SK-N-SH treated with all-trans-retinoic acid at 6 μM for 48 hours (cell line): ENCODE measurements at regions not wholly inside any gene's neighbourhood (a gene's known extent, or its start where the extent isn't known, plus 50 kb on each side); places are given as distances from the start of the nearest gene placed in this dataset.

Source experiments
- ATAC-seq: fragments of 200-7000 bp; cut with Tn5 transposase; 3 replicates; pipeline ENCODE4 v1.9.1; 2020; ENCODE audit warnings: mild to moderate bottlenecking, moderate library complexity
- ARNTL ChIP-seq: fragments of 450-650 bp; formaldehyde crosslinking; IDR thresholded peaks from 2 replicates; pipeline ENCODE4 v1.5.0; 2020; ENCODE audit warnings: low read depth, mild to moderate bottlenecking, moderate library complexity, borderline replicate concordance
- BACH2 ChIP-seq: fragments of 250-450 bp; sonication (Bioruptor Pico); IDR thresholded peaks from 2 replicates; pipeline ENCODE4 v1.9.0; 2021; ENCODE audit warnings: mild to moderate bottlenecking, borderline replicate concordance
- CSDC2 ChIP-seq: fragments of 250-450 bp; sonication (Bioruptor Pico); IDR thresholded peaks from 2 replicates; pipeline ENCODE4 v1.5.0; 2020; ENCODE audit warnings: mild to moderate bottlenecking, moderate library complexity
- ISL1 ChIP-seq: fragments of 250-450 bp; sonication (Bioruptor Pico); IDR thresholded peaks from 2 replicates; pipeline ENCODE4 v2.1.2; 2022; ENCODE audit warnings: mild to moderate bottlenecking, moderate library complexity
- OSR1 ChIP-seq: fragments of 250-450 bp; sonication (Bioruptor Pico); IDR thresholded peaks from 2 replicates; pipeline ENCODE4 v1.8.0; 2022; ENCODE audit warnings: moderate library complexity, mild to moderate bottlenecking, inconsistent platforms
- PPARA ChIP-seq: fragments of 250-450 bp; sonication (Bioruptor Pico); IDR thresholded peaks from 2 replicates; pipeline ENCODE4 v1.5.0; 2020; ENCODE audit warnings: mild to moderate bottlenecking, borderline replicate concordance
- RARB ChIP-seq: fragments of 250-450 bp; sonication (Bioruptor Pico); IDR thresholded peaks from 2 replicates; pipeline ENCODE4 v1.8.0; 2021; ENCODE audit warnings: mild to moderate bottlenecking, moderate library complexity
- SNAI2 ChIP-seq: fragments of 250-450 bp; sonication (Bioruptor Pico); IDR thresholded peaks from 2 replicates; pipeline ENCODE4 v1.5.0; 2020; ENCODE audit warnings: mild to moderate bottlenecking, moderate library complexity
- TCF4 ChIP-seq: fragments of 250-450 bp; sonication (Bioruptor Pico); IDR thresholded peaks from 2 replicates; pipeline ENCODE4 v1.8.0; 2021; ENCODE audit warnings: mild to moderate bottlenecking, moderate library complexity, borderline replicate concordance
- TOX ChIP-seq: fragments of 250-450 bp; sonication (Bioruptor Pico); IDR thresholded peaks from 2 replicates; pipeline ENCODE4 v1.8.0; 2021; ENCODE audit warnings: mild to moderate bottlenecking, moderate library complexity, borderline replicate concordance
- ZC3H10 ChIP-seq: fragments of 250-450 bp; sonication (Bioruptor Pico); IDR thresholded peaks from 2 replicates; pipeline ENCODE4 v1.5.1; 2021; ENCODE audit warnings: mild to moderate bottlenecking, moderate library complexity
- ZFP3 ChIP-seq: fragments of 250-450 bp; sonication (Bioruptor Pico); IDR thresholded peaks from 2 replicates; pipeline ENCODE4 v1.5.0; 2020; ENCODE audit warnings: mild to moderate bottlenecking, moderate library complexity
- ZFP30 ChIP-seq: fragments of 450-650 bp; formaldehyde crosslinking; IDR thresholded peaks from 2 replicates; pipeline ENCODE4 v1.5.0; 2022; ENCODE audit warnings: mild to moderate bottlenecking, moderate library complexity
- ZNF565 ChIP-seq: fragments of 450-650 bp; formaldehyde crosslinking; conservative IDR thresholded peaks from 2 replicates; pipeline ENCODE4 v1.5.0; 2020; ENCODE audit warnings: low read depth, mild to moderate bottlenecking, moderate library complexity
- ZNF70 ChIP-seq: fragments of 450-650 bp; formaldehyde crosslinking; IDR thresholded peaks from 2 replicates; pipeline ENCODE4 v1.5.0; 2020; ENCODE audit warnings: mild to moderate bottlenecking, moderate library complexity
- ZNF8 ChIP-seq: fragments of 450-650 bp; formaldehyde crosslinking; IDR thresholded peaks from 2 replicates; pipeline ENCODE4 v1.5.0; 2020; ENCODE audit warnings: mild to moderate bottlenecking, moderate library complexity
- TF ChIP-seq, protein P1 (sequence below): fragments of 250-450 bp; sonication (Bioruptor Pico); IDR thresholded peaks from 2 replicates; pipeline ENCODE4 v1.5.1; 2021; ENCODE audit warnings: mild to moderate bottlenecking, moderate library complexity
- TF ChIP-seq, protein P2 (sequence below): fragments of 250-450 bp; sonication (Bioruptor Pico); IDR thresholded peaks from 2 replicates; pipeline ENCODE4 v1.5.0; 2020; ENCODE audit warnings: mild to moderate bottlenecking, moderate library complexity
- TF ChIP-seq, protein P3 (sequence below): fragments of 250-450 bp; sonication (Bioruptor Pico); IDR thresholded peaks from 2 replicates; pipeline ENCODE4 v1.8.0; 2021; ENCODE audit warnings: low read depth, mild to moderate bottlenecking, moderate library complexity, borderline replicate concordance
- TF ChIP-seq, protein P4 (sequence below): fragments of 250-450 bp; sonication (Bioruptor Pico); IDR thresholded peaks from 2 replicates; pipeline ENCODE4 v1.8.0; 2020; ENCODE audit warnings: mild to moderate bottlenecking, moderate library complexity, borderline replicate concordance
- TF ChIP-seq, protein P5 (sequence below): fragments of 250-450 bp; sonication (Bioruptor Pico); IDR thresholded peaks from 2 replicates; pipeline ENCODE4 v1.5.1; 2020; ENCODE audit warnings: low read depth, mild to moderate bottlenecking, moderate library complexity

DNA sequence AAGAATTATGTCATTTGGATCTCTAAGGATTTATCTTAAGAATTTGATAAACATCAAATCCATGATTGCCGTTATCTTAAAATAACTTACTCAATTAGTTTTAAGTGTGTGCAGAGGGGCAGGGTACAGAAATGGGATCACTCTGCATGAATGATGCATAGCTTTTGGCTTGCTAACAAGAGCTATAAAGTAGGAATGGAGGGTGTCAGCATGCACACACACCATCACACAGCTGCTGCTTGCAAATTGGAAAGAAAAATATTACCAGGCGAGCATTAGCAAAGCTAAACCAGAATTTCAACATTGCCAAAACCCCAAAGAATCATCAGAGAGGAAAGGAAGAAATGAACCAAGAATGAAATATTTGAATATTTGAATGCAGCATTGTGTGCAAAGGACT, 580.6 kb downstream of the LMO7 start:
- no peak for ATAC-seq
- TF ChIP-seq BACH2 (CRISPR knock-in tag) (no peak), OSR1 (CRISPR knock-in tag) (no peak), SNAI2 (CRISPR knock-in tag) (no peak), ZNF565 (CRISPR knock-in tag) (no peak), TOX (CRISPR knock-in tag) (no peak), RARB (CRISPR knock-in tag) (no peak), ZC3H10 (CRISPR knock-in tag) (no peak), ZNF70 (no peak), ZFP30 (CRISPR knock-in tag) (no peak)
- TF ChIP-seq, protein P1, sequence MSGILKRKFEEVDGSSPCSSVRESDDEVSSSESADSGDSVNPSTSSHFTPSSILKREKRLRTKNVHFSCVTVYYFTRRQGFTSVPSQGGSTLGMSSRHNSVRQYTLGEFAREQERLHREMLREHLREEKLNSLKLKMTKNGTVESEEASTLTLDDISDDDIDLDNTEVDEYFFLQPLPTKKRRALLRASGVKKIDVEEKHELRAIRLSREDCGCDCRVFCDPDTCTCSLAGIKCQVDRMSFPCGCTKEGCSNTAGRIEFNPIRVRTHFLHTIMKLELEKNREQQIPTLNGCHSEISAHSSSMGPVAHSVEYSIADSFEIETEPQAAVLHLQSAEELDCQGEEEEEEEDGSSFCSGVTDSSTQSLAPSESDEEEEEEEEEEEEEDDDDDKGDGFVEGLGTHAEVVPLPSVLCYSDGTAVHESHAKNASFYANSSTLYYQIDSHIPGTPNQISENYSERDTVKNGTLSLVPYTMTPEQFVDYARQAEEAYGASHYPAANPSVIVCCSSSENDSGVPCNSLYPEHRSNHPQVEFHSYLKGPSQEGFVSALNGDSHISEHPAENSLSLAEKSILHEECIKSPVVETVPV: no peak
- TF ChIP-seq, protein P2, sequence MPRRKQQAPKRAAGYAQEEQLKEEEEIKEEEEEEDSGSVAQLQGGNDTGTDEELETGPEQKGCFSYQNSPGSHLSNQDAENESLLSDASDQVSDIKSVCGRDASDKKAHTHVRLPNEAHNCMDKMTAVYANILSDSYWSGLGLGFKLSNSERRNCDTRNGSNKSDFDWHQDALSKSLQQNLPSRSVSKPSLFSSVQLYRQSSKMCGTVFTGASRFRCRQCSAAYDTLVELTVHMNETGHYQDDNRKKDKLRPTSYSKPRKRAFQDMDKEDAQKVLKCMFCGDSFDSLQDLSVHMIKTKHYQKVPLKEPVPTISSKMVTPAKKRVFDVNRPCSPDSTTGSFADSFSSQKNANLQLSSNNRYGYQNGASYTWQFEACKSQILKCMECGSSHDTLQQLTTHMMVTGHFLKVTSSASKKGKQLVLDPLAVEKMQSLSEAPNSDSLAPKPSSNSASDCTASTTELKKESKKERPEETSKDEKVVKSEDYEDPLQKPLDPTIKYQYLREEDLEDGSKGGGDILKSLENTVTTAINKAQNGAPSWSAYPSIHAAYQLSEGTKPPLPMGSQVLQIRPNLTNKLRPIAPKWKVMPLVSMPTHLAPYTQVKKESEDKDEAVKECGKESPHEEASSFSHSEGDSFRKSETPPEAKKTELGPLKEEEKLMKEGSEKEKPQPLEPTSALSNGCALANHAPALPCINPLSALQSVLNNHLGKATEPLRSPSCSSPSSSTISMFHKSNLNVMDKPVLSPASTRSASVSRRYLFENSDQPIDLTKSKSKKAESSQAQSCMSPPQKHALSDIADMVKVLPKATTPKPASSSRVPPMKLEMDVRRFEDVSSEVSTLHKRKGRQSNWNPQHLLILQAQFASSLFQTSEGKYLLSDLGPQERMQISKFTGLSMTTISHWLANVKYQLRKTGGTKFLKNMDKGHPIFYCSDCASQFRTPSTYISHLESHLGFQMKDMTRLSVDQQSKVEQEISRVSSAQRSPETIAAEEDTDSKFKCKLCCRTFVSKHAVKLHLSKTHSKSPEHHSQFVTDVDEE (CRISPR knock-in tag): no peak
- TF ChIP-seq, protein P3, sequence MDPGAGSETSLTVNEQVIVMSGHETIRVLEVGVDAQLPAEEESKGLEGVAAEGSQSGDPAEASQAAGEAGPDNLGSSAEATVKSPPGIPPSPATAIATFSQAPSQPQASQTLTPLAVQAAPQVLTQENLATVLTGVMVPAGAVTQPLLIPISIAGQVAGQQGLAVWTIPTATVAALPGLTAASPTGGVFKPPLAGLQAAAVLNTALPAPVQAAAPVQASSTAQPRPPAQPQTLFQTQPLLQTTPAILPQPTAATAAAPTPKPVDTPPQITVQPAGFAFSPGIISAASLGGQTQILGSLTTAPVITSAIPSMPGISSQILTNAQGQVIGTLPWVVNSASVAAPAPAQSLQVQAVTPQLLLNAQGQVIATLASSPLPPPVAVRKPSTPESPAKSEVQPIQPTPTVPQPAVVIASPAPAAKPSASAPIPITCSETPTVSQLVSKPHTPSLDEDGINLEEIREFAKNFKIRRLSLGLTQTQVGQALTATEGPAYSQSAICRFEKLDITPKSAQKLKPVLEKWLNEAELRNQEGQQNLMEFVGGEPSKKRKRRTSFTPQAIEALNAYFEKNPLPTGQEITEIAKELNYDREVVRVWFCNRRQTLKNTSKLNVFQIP (CRISPR knock-in tag): no peak
- TF ChIP-seq, protein P4, sequence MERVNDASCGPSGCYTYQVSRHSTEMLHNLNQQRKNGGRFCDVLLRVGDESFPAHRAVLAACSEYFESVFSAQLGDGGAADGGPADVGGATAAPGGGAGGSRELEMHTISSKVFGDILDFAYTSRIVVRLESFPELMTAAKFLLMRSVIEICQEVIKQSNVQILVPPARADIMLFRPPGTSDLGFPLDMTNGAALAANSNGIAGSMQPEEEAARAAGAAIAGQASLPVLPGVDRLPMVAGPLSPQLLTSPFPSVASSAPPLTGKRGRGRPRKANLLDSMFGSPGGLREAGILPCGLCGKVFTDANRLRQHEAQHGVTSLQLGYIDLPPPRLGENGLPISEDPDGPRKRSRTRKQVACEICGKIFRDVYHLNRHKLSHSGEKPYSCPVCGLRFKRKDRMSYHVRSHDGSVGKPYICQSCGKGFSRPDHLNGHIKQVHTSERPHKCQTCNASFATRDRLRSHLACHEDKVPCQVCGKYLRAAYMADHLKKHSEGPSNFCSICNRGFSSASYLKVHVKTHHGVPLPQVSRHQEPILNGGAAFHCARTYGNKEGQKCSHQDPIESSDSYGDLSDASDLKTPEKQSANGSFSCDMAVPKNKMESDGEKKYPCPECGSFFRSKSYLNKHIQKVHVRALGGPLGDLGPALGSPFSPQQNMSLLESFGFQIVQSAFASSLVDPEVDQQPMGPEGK (CRISPR knock-in tag): no peak

DNA sequence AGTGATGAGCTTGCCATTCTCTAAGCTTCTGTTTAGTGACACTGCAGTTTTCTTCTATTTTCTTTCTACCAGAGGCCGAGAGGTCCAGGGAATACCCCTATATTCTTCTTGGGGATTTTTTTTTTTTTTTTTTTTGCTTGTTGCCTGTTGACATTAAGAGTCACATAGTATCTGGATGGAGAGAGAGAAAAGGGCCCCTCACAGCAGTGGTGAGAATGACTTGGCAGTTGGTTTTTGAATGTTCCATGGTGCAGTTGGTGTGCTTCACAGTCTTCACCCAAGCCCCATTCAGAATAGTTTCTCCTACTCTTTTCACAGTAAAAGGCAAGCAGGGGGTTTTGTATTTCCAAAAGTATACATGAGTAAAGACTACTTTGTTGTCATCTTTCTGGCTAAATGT, 577.9 kb downstream of the LMO7 start:
- ATAC-seq: no peak

DNA sequence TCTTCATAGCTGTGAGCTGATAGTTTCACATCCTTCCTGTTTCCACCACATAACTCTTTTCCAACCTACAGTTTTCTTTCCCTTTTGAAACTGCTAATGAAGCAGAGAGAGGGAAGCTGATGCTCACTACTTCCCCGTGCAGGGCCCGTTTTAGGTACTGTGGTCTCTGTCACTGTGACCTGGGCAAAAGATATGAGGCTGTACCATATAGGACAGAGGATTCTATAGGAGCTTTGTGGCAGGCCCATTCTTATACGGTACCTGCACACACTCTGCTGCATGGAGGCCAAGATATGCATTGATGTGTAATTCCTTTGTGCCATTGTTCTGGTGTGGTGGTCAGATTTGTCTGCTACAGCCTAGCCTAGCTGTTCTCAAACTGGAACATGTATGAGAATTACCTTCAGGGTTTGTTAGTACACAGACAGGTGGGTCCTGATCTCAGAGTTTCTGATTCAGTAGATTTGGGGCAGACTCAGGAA, 577.3 kb downstream of the LMO7 start:
- ATAC-seq: no peak
- no peak for TF ChIP-seq TCF4
- no peak for TF ChIP-seq ZNF70
- TF ChIP-seq, protein P5, sequence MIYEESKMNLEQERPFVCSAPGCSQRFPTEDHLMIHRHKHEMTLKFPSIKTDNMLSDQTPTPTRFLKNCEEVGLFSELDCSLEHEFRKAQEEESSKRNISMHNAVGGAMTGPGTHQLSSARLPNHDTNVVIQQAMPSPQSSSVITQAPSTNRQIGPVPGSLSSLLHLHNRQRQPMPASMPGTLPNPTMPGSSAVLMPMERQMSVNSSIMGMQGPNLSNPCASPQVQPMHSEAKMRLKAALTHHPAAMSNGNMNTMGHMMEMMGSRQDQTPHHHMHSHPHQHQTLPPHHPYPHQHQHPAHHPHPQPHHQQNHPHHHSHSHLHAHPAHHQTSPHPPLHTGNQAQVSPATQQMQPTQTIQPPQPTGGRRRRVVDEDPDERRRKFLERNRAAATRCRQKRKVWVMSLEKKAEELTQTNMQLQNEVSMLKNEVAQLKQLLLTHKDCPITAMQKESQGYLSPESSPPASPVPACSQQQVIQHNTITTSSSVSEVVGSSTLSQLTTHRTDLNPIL (CRISPR knock-in tag): no peak
- no peak for TF ChIP-seq TOX (CRISPR knock-in tag)
- no peak for TF ChIP-seq PPARA (CRISPR knock-in tag)
- TF ChIP-seq ARNTL (CRISPR knock-in tag): no peak
- no peak for TF ChIP-seq BACH2 (CRISPR knock-in tag)
- no peak for TF ChIP-seq ZC3H10 (CRISPR knock-in tag)
- TF ChIP-seq CSDC2 (CRISPR knock-in tag): no peak
- TF ChIP-seq RARB (CRISPR knock-in tag): no peak
- TF ChIP-seq, protein P4 (CRISPR knock-in tag): no peak
- no peak for TF ChIP-seq ISL1 (CRISPR knock-in tag)
- TF ChIP-seq, protein P3 (CRISPR knock-in tag): no peak
- no peak for TF ChIP-seq OSR1 (CRISPR knock-in tag)
- no peak for TF ChIP-seq SNAI2 (CRISPR knock-in tag)
- no peak for TF ChIP-seq ZFP30 (CRISPR knock-in tag)
- no peak for TF ChIP-seq ZFP3
- TF ChIP-seq ZNF8: no peak
- TF ChIP-seq, all 23 proteins: peak for 0

More for the DNA sequence above, 577.9 kb downstream of the LMO7 start:
- no peak for TF ChIP-seq TOX (CRISPR knock-in tag)
- TF ChIP-seq BACH2 (CRISPR knock-in tag): no peak
- TF ChIP-seq, all 23 proteins: peak for 0
